GM21786 (cell line): ENCODE measurements at regions not wholly inside any gene's neighbourhood (a gene's known extent, or its start where the extent isn't known, plus 50 kb on each side); places are given as distances from the start of the nearest gene placed in this dataset.
"Not testable (repeated sequence)": the region's sequence is repeated elsewhere in the genome, so short reads cannot be mapped to it uniquely, and the experiment has no call there.

Experiments used
- ATAC-seq: cut with Tn5 transposase; IDR thresholded peaks from one replicate; pipeline ENCODE4 v1.9.1; 2021; ENCODE audit not compliant: unreplicated experiment

DNA sequence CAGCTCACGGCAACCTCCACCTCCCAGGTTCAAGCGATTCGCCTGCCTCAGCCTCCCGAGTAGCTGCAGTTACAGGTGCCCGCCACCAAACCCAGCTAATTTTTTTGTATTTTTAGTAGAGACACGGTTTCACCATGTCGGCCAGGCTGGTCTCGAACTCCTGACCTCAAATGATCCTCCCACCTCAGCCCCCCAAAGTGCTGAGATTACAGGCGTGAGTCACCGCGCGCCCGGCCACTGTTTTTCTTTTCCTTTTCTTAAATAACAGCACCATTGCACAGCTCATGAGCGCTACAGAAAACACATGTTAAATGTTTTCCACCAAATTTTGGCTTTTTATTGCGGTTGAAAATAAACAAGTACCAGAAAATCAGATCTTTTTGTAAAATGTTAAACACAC, 195.5 kb downstream of the CRLF2 start:
- not testable (repeated sequence) for ATAC-seq

DNA sequence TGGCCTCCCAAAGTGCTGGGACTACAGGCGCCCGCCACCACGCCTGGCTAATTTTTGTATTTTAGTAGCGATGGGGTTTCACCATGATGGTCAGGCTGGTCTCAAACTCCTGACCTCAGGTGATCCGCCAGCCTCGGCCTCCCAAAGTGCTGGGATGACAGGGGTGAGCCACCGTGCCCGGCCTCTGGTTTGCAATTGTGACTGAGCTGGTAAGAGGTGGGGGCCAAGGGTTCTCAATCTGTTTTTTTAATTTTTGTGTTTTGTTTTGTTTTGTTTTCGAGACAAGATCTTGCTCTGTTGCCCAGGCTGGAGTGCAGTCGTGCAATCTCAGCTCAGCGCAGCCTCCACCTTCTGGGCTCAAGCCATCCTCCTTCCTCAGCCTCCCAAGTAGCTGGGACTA, 196.2 kb downstream of the CRLF2 start:
- ATAC-seq = not testable (repeated sequence)

DNA sequence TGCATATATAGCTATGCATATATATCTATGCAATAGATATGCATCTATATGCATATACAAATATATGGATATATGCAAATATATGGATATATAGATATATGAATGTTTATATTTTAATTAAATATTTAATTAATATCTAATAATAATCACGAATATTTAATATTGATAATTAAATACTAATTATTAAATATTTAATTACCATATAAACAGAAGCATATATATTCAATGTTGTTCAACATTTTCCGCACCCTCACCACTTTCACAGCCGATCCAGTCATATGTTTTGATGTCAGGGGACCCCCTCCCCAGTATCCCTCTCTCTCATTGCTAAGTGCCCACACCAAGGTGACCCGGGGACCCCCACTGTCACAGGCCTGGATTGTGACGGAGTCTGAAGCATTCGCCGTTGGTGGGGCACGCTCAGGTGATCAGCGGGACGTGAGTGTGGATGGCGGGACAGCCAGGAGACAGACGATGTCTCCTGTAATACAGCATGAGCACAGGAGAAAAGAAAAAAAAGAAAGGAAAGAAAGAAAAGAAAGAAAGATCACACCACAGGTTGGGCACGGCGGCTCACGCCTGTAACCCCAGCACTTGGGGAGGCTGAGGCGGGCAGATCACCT, 199.7 kb downstream of the CRLF2 start:
- no peak for ATAC-seq

DNA sequence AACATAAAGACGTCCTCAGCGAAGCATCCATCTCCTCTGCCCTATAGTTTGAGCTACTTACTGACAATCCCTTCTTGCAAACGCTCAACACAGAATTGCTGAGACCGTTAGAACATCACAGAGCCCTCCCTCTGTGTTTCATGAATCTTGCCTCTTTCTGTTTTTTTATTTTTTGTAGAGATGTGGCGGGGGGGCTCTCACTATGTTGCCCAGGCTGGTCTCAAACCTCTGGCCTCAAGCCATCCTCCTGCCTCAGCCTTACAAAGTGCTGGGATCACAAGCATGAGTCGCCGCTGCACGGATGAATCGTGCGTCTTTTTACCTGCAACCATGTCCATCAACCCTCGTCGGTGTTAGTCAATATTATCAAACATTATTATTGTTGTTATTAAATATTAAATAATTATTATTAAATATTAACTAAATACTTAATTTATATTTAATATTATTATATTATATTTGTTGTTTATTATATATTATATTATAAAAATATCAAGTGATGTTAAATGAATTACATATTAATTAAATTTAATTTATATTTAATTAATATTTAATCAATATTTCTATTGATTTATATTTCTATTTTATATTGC, 200.7 kb downstream of the CRLF2 start:
- ATAC-seq = no peak

DNA sequence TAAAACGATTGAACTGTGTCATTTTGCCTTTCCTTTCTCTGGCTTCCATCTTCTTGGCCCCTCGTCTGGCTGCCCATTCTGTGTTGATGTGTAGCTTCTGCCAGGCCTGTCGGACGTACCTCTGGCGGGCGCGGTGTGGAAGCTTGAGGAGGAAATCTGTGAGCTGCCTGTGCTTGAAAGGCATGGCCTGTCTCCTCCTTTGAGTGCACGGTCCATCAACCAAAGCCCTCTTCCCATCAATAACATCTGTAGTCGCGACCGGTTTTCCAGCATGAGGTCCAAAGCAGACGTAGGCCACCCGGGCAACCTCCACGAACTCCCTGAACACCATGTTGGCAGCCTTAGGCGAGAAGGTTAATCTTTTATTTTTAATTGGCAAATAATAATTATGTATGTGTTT, 202.7 kb downstream of the CRLF2 start:
- ATAC-seq = no peak

DNA sequence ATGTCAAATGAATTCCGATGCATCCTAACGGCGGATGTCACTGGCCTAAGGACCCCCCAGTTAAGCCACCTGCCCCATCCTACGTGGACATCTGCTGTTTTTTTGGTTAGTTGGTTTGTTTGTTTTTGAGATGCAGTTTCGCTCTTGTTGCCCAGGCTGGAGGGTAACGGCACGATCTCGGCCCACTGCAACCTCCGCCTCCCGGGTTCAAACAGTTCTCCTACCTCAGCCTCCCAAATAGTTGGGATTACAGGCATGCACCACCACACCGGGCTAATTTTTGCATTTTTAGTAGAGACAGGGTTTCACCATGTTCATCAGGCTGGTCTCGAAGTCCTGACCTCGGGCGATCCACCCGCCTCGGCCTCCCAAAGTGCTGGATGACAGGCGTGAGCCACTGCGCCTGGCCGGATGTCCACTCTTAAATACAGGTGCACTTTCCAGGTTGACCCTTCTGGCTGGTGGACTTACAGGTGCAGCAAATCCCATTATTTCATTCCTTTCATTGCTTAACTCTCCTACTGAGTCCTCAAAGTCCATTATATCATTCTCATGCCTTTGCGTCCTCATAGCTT, 206.2 kb downstream of the CRLF2 start:
- no peak for ATAC-seq

DNA sequence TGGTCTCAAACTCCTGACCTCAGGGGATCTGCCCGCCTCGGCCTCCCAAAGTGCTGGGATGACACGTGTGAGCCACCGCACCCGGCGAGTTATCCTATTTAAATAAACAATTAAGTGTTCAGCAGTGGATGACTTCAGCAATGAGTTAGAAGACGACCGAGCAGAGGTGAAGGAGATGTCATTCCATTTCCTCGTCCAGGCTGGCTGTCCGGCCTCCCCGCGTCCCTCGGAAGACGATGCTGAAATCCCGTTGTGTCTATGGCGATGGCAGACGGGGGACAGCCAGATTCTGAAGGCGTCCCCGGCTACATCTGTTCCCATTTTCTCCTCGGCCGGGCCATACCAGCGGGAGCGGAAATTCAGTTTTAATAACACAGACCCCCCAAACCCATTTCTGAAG, 209.8 kb downstream of the CRLF2 start:
- ATAC-seq = no peak

DNA sequence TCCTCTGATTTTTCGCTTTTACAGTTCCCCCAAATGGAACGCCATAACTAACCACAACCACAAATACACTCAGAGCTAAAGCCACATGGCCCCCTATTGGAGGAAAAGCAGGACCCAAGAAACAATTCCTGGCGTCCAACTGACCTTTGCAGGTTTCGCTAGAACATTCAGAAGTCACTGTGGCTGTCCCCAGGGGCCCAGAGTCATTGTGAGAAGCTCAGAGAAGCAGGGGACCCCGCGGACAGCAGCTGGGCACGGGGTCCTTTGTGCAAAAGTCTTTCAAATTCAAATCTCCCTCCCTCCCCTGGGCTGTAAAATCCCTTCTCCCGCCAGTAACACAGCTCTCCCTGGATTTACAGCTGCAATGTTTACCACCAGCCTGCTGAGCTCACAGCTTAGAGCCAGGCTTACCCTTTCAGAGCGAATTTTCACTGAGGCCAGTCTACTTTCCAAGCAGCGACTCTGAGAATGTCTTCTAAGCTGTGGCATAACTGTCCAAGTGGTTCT, 214.8 kb downstream of the CRLF2 start:
- no peak for ATAC-seq

DNA sequence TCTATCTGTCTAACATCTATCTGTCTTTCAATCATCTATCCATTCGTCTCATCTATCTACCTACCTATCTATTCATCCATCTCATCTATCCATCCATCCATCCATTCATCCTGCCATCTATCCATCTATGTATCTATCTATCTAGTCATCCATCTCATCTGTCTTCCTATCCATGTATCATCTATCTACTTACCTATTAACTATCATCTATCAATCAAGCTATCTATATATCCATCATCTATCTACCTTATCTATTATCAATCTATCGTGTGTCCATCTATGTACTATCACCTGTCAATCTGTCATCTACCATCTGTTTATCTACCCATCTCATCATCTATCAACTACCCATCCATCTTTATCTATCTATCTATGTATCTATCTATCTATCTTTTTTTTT, 217.7 kb downstream of the CRLF2 start:
- ATAC-seq = no peak

DNA sequence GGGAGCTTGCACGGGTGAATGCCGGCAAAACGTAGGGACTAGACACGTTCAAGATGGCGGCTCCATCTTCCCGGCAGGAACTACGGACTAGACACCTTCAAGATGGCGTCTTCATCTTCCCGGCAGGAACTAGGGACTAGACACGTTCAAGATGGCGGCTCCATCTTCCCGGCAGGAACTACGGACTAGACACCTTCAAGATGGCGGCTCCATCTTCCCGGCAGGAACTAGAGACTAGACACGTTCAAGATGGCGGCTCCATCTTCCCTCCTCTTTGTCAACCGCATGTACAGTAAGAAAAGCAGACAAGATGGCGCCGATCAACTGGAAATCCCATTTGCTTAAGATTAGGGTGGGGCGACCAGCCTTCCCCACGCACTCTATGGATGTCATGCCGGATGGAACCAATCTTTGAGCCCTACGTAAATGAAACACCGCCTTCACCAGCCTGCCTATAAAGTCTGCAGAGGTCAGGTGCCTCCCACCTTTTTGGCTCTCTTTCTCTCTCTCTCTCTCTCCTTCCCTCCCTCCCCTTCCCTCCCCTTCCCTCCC, 222.4 kb downstream of the CRLF2 start:
- ATAC-seq = peak; percentile 96

DNA sequence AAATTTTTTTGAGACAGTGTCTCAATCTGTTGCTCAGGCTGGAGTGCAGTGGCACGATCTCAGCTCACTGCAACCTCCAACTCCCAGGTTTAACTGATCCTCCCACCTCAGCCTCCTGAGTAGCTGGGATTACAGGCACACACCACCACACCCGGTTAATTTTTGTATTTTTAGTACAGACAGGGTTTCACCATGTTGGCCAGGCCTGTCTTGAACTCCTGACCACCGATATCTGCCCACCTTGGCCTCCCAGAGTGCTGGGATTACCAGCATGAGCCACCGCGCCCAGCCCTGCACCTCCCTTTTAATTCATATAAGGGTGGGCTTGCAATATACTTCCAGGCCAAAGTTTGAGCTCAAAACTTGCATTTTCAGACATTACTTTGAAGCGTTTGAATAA, 223.9 kb downstream of the CRLF2 start:
- not testable (repeated sequence) for ATAC-seq

DNA sequence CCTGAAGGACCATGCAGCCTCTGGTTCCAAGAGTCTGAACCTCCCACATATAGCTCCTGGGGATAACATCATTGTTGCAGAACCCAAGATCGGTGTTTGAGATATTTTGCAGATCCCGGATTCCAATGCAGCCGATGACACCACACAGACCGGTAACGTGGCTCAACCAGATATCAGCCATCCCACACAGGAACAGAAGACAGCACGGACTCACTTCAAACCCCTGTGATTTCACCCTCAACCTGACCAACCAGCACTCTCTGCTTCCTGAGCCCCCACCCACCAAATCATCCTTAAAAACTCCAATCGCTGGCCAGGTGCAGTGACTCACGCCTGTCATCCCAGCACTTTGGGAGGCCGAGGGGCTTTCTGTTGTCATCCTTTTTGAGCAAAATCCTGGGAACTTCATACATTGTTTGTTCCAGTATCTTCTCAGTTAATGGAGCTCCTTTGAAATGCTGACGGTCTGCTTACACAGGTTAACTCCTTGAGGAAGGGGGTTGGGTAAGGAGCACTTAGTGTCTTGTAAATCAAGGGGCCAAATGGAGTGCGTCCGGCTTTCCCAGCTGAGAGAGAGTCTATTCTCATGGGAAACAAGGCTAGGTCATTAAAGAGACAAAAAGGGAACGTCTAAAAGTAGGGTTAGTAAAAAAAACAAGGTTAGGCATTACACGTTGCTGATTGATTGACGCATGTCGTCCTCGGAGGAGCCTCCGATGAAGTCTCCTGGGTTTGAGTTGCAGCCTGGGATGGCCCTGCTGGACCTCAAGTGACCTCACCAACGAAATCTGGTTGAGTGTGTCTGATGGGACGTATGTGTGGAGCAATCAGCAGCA, 230.4 kb downstream of the CRLF2 start:
- ATAC-seq = no peak

DNA sequence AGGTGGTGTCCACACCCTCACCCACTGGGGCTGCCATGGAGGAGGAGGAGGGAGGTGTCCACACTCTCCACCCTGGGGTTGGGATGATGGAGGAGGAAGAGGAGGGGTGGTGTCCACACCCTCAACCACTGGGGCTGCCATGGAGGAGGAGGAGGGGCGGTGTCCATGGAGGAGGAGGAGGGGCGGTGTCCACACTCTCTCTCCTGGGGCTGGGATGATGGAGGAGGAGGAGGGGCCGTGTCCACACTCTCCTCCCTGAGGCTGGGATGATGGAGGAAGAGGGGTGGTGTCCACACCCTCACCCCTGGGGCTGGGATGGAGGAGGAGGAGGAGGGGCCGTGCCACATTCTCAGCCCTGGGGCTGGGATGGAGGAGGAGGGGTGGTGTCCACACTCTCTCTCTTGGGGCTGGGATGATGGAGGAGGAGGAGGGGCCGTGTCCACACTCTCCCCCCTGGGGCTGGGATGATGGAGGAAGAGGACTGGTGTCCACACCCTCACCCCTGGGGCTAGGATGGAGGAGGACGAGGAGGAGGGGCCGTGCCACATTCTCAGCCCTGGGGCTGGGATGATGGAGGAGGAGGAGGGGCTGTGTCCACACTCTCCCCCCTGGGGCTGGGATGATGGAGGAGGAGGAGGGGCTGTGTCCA, 231.7 kb downstream of the CRLF2 start:
- ATAC-seq = no peak

DNA sequence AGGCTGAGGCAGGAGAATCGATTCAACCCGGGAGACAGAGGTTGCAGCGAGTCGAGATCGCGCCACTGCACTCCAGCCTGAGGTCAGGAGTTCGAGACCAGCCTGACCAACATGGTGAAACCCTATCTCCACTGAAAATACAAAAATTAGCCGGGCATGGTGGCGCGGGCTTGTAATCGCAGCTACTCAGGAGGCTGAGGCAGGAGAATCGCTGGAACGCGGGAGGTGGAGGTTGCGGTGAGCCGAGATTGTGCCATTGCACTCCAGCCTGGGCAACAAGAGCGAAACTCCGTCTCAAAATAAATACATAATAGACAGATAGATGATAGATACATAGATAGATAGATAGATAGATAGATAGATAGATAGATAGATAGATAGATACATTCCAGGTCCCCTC, 233.3 kb downstream of the CRLF2 start:
- ATAC-seq = not testable (repeated sequence)

DNA sequence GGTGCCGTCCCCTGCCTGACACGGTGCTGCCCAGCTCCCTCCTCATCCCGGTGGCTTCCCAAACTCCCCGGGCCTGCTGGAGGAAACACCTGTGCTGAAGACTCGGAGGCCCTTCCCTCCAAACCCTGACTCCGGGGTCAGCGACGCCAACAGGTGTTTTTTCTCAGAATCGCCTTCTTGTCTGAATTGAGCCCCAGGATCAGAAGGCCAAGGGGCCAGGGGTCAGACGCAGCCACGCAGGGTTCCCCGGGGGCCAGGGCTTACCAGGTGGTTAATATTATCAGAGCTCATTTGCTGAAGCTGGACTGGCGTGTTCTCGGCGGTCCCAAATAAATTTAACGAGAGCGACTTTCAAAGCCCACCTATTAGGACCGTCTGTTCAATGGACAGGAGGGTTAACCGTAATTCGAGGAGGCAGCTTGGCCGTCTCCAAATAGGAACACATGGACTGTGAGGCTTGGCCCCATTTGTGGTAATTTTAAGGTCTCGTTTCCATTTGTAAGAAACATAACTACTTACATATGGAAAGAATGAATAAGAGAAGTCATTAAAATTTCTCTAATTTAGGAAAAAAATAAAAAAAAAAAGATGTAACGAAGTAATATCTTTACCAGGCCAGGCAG, 239.3 kb downstream of the CRLF2 start:
- no peak for ATAC-seq

DNA sequence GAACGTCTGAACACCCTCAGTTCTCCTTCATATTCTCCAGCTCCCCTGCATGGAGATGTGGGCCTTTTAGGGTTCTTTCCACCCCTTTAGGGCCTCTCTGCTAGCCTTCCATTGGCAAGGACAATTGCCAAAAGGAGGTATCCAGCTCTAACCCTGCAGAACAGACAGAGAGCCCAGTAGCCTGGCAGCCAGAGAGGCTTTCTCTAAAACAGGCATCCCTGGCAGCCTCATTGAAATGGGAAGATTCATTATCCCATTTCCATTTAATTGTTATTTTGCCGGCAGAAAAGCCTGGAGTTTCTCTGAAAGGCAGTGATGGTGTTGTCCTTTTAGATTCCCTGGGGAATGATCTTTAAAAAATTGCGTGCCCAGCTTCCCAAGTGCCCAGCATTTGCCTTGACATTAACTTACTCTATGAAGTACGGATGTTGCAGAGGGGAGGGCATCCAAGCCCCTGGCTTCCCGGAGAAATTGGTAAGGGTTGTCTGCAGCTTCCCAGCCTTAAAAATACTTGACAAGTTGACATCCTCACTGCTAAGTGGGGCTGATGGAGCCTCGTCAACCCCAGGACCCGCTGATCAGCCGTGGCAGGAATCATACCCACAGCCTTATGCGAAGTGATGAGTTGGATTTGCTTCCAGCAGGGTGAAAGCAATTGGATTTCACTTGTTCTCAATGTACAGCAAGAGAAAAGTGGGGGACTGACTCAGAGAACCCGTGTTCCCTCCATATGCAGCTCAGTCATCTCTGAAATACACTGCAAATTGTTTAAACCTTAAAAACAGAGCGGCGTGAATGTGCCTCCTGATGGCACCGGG, 244.1 kb downstream of the CRLF2 start:
- ATAC-seq = no peak

DNA sequence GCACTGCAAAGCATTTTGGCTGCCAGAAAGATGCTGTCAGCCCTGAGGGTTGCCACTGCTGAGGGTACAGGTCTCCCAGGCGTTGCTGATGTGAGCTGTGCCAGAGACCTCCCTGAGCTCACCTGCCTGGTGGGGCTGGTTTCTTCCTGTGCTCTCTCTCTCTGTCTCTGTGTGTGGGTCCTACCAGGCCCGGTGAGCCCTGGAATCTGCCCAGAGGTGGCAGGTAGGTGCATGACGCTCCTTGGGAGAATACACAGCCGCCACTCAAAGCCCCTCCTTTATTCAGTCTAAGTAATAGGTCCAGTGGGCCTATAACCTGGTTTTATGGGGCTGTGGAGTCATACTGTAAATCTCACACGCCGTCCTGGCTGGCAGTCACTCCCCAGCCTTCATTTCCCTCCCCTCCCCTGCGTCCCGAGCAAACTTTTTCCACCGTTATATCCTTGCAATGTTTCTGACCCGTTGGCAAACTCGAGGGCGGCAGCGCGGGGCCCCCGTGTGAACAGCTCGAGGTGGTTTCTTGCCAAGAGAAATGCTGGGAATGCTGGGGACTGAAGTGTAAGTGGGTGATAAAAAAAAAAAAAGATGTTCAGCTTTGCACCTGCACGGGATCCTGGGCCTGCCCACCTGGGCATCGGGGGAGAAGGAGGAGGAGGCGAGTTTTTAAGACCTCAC, 245.9 kb downstream of the CRLF2 start:
- no peak for ATAC-seq

DNA sequence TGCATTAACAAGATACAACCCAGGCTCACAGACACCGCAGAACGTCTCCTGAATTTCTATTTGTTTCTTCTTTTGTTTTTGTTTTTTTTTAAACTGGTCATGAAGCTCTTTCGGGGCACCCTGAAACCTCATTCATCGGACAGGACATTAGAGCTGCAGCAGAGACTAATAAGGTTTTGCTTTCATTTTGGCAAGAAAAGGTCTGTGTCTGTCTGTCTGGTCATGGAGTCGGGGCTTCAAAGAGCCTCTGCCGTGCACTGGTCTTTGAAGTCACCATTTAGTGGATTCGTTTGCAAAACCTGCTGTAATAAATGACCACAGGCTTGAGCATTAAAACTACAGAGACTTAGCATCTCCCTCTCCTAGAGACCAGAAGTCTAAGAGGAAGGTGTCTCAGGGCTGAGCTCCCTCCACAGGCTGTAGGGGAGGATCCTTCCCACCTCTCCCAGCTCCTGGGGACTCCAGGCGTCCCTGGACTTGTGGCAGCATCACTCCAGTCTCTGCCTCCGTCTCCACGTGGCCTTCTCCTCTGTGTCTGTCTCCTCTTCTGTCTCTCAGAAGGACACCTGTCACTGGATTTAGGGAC, 247.5 kb downstream of the CRLF2 start:
- no peak for ATAC-seq

DNA sequence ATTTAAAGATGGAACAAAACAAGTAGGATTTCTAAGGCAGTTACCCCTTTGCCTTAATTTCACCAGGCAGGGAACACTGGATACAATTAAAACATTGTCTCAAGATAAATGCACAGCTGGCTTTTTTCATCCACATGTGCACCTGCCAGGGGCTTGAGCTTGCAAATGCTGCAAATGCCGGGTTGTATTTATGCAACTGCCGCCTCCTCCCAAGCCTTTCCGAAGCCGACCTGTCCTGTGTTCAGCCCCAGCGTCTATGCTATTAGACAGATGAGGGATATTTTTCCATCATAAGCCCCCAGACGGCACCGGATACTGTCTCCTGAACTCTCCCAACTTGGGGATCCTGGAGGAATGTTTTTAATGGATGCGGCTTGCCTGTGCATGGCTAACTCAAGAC, 251.6 kb downstream of the CRLF2 start:
- no peak for ATAC-seq
